K562 (cell line): ENCODE measurements at regions not wholly inside any gene's neighbourhood (a gene's known extent, or its start where the extent isn't known, plus 50 kb on each side); places are given as distances from the start of the nearest gene placed in this dataset.

Experiments used
- ATAC-seq: fragments of 200-7000 bp; cut with Tn5 transposase; 3 replicates; pipeline ENCODE4 v1.9.1; 2020; ENCODE audit warnings: moderate library complexity
- BruUV-seq: library from RNA; stranded (reverse); fragments of 400-500 nt; replicated peaks from 2 replicates; lab custom pipeline; 2021; lab: Mats Ljungman, UMichigan
- CTCF ChIA-PET: fragments of 300-600 bp; formaldehyde crosslinking; extraction: SDS; loops from one replicate; lab custom pipeline; 2021; ENCODE audit warnings: low intra/inter-chr PET ratio; lab: Yijun Ruan, JAX
- POLR2A ChIA-PET: fragments of 300-600, 350-650 bp; sonication (Branson Sonifier 250); formaldehyde crosslinking; extraction: SDS; loops from one replicate; lab custom pipeline; 2021; ENCODE audit warnings: antibody characterized with exemption, inconsistent platforms; lab: Yijun Ruan, JAX
- DNase-seq, 4 experiments: peaks; one replicate each; pipeline versions ENCODE4 v3.0.0 to v3.0.0-alpha.2; 2011 to 2018; ENCODE audit warnings: low spot score in 3 of 4, mixed read lengths in 3 of 4; ENCODE audit errors: extremely low read depth in 1 of 4
- FAIRE-seq: peaks from 2 replicates; lab custom pipeline; 2011; peaks lifted over from hg19 to GRCh38; lab: Jason Lieb, UNC
- H2AFZ ChIP-seq: 2 replicates; pipeline ENCODE4 v1.6.0; 2011; ENCODE audit warnings: low read depth, low read length, control low read depth, inconsistent platforms
- H3K27ac ChIP-seq: fragments of 200-600 bp; 3 replicates; pipeline ENCODE4 v1.8.0; 2011; ENCODE audit warnings: low read depth, mild to moderate bottlenecking, control low read depth, inconsistent platforms, low read length, moderate library complexity, mixed read lengths; ENCODE audit errors: extremely low read depth
- H3K27me3 ChIP-seq, 2 experiments: fragments of 300-600 bp in 1 of 2; 2 replicates in 1 of 2; 3 replicates in 1 of 2; pipeline versions ENCODE4 v1.6.0 to v1.8.0; 2011; ENCODE audit warnings: inconsistent platforms in 2 of 2, low read length in 2 of 2, mild to moderate bottlenecking in 1 of 2, mixed read lengths in 1 of 2, moderate library complexity in 1 of 2; ENCODE audit not compliant: control insufficient read depth in 2 of 2, insufficient read depth in 2 of 2
- H3K36me3 ChIP-seq: fragments of 300-600 bp; 3 replicates; pipeline ENCODE4 v1.8.0; 2011; ENCODE audit warnings: mild to moderate bottlenecking, low read length, inconsistent platforms; ENCODE audit not compliant: control insufficient read depth, insufficient read depth
- H3K4me1 ChIP-seq, 2 experiments: fragments of 200-600 bp in 1 of 2; replicated peaks in 1 of 2; 2 replicates in 1 of 2; 3 replicates in 1 of 2; pipeline versions ENCODE4 v1.5.1 to v1.8.0; 2011; ENCODE audit warnings: inconsistent platforms in 2 of 2, low read length in 2 of 2, mild to moderate bottlenecking in 1 of 2, mixed read lengths in 1 of 2, moderate library complexity in 1 of 2; ENCODE audit not compliant: control insufficient read depth in 2 of 2, insufficient read depth in 2 of 2
- H3K4me2 ChIP-seq: 2 replicates; pipeline ENCODE4 v1.6.1; 2011; ENCODE audit warnings: low read length, control low read depth, inconsistent platforms, mixed read lengths; ENCODE audit not compliant: insufficient read depth
- H3K4me3 ChIP-seq: fragments of 200-600 bp; sonication (generic), shearing (Covaris generic); 2 replicates; pipeline ENCODE4 v1.5.1; 2016; ENCODE audit warnings: control low read depth, inconsistent platforms
- H3K79me2 ChIP-seq: fragments of 200-600 bp; 3 replicates; pipeline ENCODE4 v1.8.0; 2011; ENCODE audit warnings: low read length, inconsistent platforms; ENCODE audit not compliant: control insufficient read depth, insufficient read depth
- H3K9ac ChIP-seq, 2 experiments: 2 replicates each; pipeline versions ENCODE4 v1.6.0 to v1.6.1; 2011; ENCODE audit warnings: low read depth in 2 of 2, low read length in 2 of 2, control low read depth in 1 of 2, inconsistent platforms in 1 of 2, mild to moderate bottlenecking in 1 of 2, mixed read lengths in 1 of 2; ENCODE audit not compliant: insufficient read depth in 1 of 2
- H3K9me1 ChIP-seq: one replicate; pipeline ENCODE4 v1.6.0; 2011; ENCODE audit warnings: inconsistent platforms, mild to moderate bottlenecking, low read length, moderate library complexity; ENCODE audit not compliant: control insufficient read depth, insufficient read depth
- H3K9me3 ChIP-seq: replicated peaks from 2 replicates; pipeline ENCODE4 v1.5.1; 2011; ENCODE audit warnings: low read depth, low read length, inconsistent platforms; ENCODE audit not compliant: control insufficient read depth, insufficient read depth
- H4K20me1 ChIP-seq: replicated peaks from 2 replicates; pipeline ENCODE4 v1.6.1; 2011; ENCODE audit warnings: low read length, inconsistent platforms, mixed read lengths; ENCODE audit not compliant: control insufficient read depth, insufficient read depth
- CHCHD3 ChIP-seq: fragments of 250-450 bp; sonication (Bioruptor Pico); IDR thresholded peaks from 2 replicates; pipeline ENCODE4 v2.1.2; 2022; ENCODE audit warnings: mild to moderate bottlenecking
- COPS2 ChIP-seq: fragments of 450-650 bp; conservative IDR thresholded peaks from 2 replicates; pipeline ENCODE4 v1.6.1; 2016; ENCODE audit warnings: mild to moderate bottlenecking, moderate library complexity
- DMBX1 ChIP-seq: fragments of 250-450 bp; sonication (Bioruptor Pico); IDR thresholded peaks from 2 replicates; pipeline ENCODE4 v1.8.0; 2022; ENCODE audit warnings: inconsistent platforms, mild to moderate bottlenecking, moderate library complexity, borderline replicate concordance
- POLR2AphosphoS2 ChIP-seq: IDR thresholded peaks from 2 replicates; pipeline ENCODE4 v1.6.1; 2012; ENCODE audit warnings: low read length, improper control_type of control experiment
- PRPF4 ChIP-seq: fragments of 200-400 bp; formaldehyde crosslinking; IDR thresholded peaks from one replicate; pipeline ENCODE4 v1.6.1; 2017; ENCODE audit warnings: low read length, low read depth, mild to moderate bottlenecking; ENCODE audit not compliant: insufficient read depth, poor library complexity, severe bottlenecking
- PURB ChIP-seq: sonication (generic); formaldehyde crosslinking; IDR thresholded peaks from 2 replicates; pipeline ENCODE4 v1.9.0; 2021; ENCODE audit warnings: low read depth, mild to moderate bottlenecking, missing genetic modification reagents
- RB1 ChIP-seq: fragments of 450-650 bp; IDR thresholded peaks from 2 replicates; pipeline ENCODE4 v1.6.1; 2017; ENCODE audit warnings: low read depth, mild to moderate bottlenecking
- RBM34 ChIP-seq: fragments of 200-400 bp; formaldehyde crosslinking; IDR thresholded peaks from 2 replicates; pipeline ENCODE4 v1.6.1; 2018; ENCODE audit warnings: low read length, borderline replicate concordance; ENCODE audit not compliant: insufficient read depth
- TAF1 ChIP-seq: IDR thresholded peaks from 2 replicates; pipeline ENCODE4 v1.6.1; 2011; ENCODE audit warnings: mild to moderate bottlenecking, low read length, moderate library complexity; ENCODE audit not compliant: insufficient read depth, control insufficient read depth, severe bottlenecking; ENCODE audit errors: extremely low read depth
- ZFP30 ChIP-seq: fragments of 250-450 bp; sonication (Bioruptor Pico); IDR thresholded peaks from 2 replicates; pipeline ENCODE4 v1.8.0; 2022; ENCODE audit warnings: moderate library complexity, mild to moderate bottlenecking, inconsistent platforms, borderline replicate concordance
- ZNF24 ChIP-seq: fragments of 450-650 bp; IDR thresholded peaks from 2 replicates; pipeline ENCODE4 v1.6.1; 2016
- ZNF316 ChIP-seq: fragments of 450-650 bp; IDR thresholded peaks from 2 replicates; pipeline ENCODE4 v1.6.1; 2016
- ZNF551 ChIP-seq: fragments of 250-450 bp; sonication (Bioruptor Pico); IDR thresholded peaks from 2 replicates; pipeline ENCODE4 v1.5.0; 2021; ENCODE audit warnings: mild to moderate bottlenecking, moderate library complexity
- WGBS: fragments of 100-300 bp; shearing (Covaris generic); methylation state at CpG from one replicate; pipeline ENCODE4 v1.1.6; 2016; ENCODE audit warnings: low coverage, mixed read lengths; ENCODE audit not compliant: insufficient coverage; ENCODE audit errors: missing lambda C conversion rate; 5-methylcytosine and 5-hydroxymethylcytosine counted together
- in situ Hi-C: fragments of 300-500 bp; cut with MboI; formaldehyde crosslinking; loops from 4 replicates; pipeline ENCODE4 v1.15.0; 2018; ENCODE audit warnings: inconsistent platforms, mixed read lengths
- intact Hi-C: fragments of 100-400 bp; cut with micrococcal nuclease; formaldehyde crosslinking; loops from 2 replicates; pipeline ENCODE4 v1.14.2; 2022
- TF ChIP-seq, protein P1 (sequence below), 2 experiments: fragments of 200-800 bp in 1 of 2; sonication (Bioruptor generic) in 1 of 2; sonication (generic) in 1 of 2; formaldehyde crosslinking in 1 of 2; IDR thresholded peaks in 1 of 2; conservative IDR thresholded peaks in 1 of 2; 2 replicates each; pipeline versions ENCODE4 v1.5.0 to v1.6.1; 2016 to 2020; ENCODE audit warnings: missing compliant biosample characterization in 1 of 2, missing genetic modification characterization in 1 of 2, missing genetic modification reagents in 1 of 2

DNA sequence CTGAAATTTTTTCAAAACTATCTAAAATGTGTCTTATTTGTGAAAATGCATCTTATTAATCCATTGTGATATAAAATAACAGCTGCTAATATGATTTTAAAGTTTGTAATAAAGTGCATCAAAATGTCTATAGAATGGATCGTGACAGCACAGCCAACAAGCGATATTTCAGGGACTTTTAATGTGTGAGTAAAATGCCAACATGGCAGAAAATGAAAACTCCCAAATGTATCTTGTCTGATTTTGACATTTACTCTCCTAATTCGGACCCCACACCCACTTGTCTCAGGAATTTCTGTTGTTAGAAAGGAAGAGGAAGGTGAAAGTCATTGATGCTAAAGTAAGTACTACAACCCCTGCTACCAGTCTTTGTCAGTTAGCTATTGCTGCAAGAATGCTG is 273.9 kb downstream of the SATB1 start (continued):
- TF ChIP-seq, protein P1, sequence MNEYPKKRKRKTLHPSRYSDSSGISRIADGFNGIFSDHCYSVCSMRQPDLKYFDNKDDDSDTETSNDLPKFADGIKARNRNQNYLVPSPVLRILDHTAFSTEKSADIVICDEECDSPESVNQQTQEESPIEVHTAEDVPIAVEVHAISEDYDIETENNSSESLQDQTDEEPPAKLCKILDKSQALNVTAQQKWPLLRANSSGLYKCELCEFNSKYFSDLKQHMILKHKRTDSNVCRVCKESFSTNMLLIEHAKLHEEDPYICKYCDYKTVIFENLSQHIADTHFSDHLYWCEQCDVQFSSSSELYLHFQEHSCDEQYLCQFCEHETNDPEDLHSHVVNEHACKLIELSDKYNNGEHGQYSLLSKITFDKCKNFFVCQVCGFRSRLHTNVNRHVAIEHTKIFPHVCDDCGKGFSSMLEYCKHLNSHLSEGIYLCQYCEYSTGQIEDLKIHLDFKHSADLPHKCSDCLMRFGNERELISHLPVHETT (CRISPR knock-in tag; conservative IDR thresholded peaks at IDR 0.05 in 1 of 2, IDR thresholded peaks at IDR 0.05 in 1 of 2): no peak
- TF ChIP-seq ZFP30 (CRISPR knock-in tag): no peak
- no peak for TF ChIP-seq TAF1
- no peak for TF ChIP-seq RB1
- TF ChIP-seq ZNF316: peak; percentile 37; the same call in 1 of the 2 replicates
- no peak for TF ChIP-seq COPS2

DNA sequence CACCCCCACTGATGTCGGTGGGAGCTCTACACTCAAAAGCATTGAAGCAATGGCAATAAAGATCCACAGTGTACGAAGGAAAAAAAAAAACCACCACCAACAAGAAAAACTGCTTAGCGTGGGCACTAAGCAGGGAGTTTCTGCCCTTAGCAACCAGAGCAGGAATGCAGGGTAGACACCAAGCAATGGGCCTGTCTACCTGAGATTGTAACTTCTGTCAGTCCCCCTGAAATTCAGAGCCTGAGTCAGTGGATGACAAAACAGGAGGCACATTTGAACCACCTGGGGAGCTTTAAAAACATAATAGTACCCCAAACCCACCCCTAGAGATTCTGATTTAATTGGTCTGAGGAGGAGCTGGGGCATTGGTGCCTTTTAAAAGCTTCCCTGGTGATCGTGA is 275.2 kb downstream of the SATB1 start:
- no TSS peak for BruUV-seq
- ChIA-PET POLR2A (no interaction called here), CTCF (no interaction called here)
- Histone ChIP-seq H3K4me3 (no peak overlapping the region), H3K4me1 (no peaks in the 10 kb centered on the region), H4K20me1 (no peaks in the 10 kb centered on the region), H2AFZ (no peak overlapping the region), H3K79me2 (no peaks in the 10 kb centered on the region), H3K36me3 (no peaks in the 10 kb centered on the region), H3K9me1 (no peaks in the 10 kb centered on the region), H3K27ac (no peak overlapping the region), H3K4me2 (no peak overlapping the region), H3K9me3 (no peaks in the 10 kb centered on the region), H3K27me3 (no peaks in the 10 kb centered on the region; a peak in 1 of 5 replicates), H3K9ac (no peak overlapping the region)
- 0% methylated on average over 4 of the region's 4 CpGs for WGBS
- intact Hi-C loops (no loop called here), in situ Hi-C loops (no loop called here)
- no peak for DNase-seq
- FAIRE-seq: no peak
- TF ChIP-seq ZNF316 (no peak), CHCHD3 (no peak), PURB (CRISPR knock-in tag) (no peak), ZNF24 (no peak), POLR2AphosphoS2 (no peak), PRPF4 (no peak), RBM34 (no peak), ZNF551 (CRISPR knock-in tag) (no peak), DMBX1 (no peak)
- no peak for ATAC-seq
